ENCODE measurements at regions not wholly inside any gene's neighbourhood (a gene's known extent, or its start where the extent isn't known, plus 50 kb on each side); places are given as distances from the start of the nearest gene placed in this dataset.

DNA sequence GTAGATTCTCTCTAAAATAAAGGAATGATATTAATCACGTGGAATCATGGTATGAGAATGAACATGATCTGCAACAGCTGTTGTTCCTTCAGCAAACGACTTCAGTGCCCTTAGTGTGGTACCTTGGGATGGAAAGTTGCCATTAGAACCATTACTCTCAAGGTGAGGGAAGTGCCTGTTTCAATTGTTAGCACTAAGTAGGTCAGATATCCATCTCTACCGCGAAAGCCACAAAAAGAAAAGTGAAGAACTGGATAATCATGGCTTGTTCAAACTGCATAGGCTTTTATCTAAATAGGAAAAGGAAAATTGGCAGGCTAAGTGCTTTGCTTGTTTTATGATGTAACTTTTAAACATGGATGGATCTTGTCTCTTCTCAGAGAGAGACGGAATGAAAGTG lies 380.7 kb downstream of the MRPS30 start:
- TF ChIP-seq, protein P1, sequence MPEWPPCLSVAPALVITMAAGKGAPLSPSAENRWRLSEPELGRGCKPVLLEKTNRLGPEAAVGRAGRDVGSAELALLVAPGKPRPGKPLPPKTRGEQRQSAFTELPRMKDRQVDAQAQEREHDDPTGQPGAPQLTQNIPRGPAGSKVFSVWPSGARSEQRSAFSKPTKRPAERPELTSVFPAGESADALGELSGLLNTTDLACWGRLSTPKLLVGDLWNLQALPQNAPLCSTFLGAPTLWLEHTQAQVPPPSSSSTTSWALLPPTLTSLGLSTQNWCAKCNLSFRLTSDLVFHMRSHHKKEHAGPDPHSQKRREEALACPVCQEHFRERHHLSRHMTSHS (tag by site-specific recombination; IDR thresholded peaks at IDR 0.05): no peak
- TF ChIP-seq IKZF3 (tag by site-specific recombination; IDR thresholded peaks at IDR 0.05): no peak
- no peak for TF ChIP-seq GFI1B (tag by site-specific recombination; IDR thresholded peaks at IDR 0.05)
- no peak for TF ChIP-seq ZNF311 (tag by site-specific recombination; IDR thresholded peaks at IDR 0.05; ENCODE audit: borderline replicate concordance)
- TF ChIP-seq, protein P2, sequence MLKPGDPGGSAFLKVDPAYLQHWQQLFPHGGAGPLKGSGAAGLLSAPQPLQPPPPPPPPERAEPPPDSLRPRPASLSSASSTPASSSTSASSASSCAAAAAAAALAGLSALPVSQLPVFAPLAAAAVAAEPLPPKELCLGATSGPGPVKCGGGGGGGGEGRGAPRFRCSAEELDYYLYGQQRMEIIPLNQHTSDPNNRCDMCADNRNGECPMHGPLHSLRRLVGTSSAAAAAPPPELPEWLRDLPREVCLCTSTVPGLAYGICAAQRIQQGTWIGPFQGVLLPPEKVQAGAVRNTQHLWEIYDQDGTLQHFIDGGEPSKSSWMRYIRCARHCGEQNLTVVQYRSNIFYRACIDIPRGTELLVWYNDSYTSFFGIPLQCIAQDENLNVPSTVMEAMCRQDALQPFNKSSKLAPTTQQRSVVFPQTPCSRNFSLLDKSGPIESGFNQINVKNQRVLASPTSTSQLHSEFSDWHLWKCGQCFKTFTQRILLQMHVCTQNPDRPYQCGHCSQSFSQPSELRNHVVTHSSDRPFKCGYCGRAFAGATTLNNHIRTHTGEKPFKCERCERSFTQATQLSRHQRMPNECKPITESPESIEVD (tag by site-specific recombination; IDR thresholded peaks at IDR 0.05): no peak
- TF ChIP-seq ZNF658 (tag by site-specific recombination; IDR thresholded peaks at IDR 0.05): no peak
- no peak for TF ChIP-seq MYNN (tag by site-specific recombination; IDR thresholded peaks at IDR 0.05; ENCODE audit: borderline replicate concordance)

Data from HEK293 (cell line).